ENCODE measurements at regions not wholly inside any gene's neighbourhood (a gene's known extent, or its start where the extent isn't known, plus 50 kb on each side); places are given as distances from the start of the nearest gene placed in this dataset.

DNA sequence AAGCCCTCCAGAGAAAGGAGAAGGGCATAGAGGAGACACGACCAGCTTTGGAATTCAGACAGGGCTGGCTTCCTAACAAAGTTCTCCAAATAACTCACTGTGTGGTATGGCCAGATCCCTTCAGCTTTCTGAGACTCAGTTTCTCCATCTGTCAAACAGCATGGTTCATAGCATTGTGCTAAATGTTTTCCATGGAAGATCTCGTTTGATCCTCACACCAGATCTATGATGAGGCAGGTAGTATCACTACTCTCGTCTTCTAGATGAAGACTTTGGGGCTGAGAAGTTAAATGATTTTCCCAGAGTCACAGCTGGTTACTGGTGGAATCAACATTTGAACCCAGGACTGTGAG lies 507.3 kb downstream of the HAPSTR1 start:
- POLR2A ChIA-PET = no interaction called here
- ATAC-seq (no peak), DNase-seq (ENCODE audit: low spot score) (no peak)
- Mint-ChIP-seq H3K27me3 (ENCODE audit: low read depth) (no peaks in the 10 kb centered on the region), H3K4me3 (no peak overlapping the region), H3K36me3 (no peaks in the 10 kb centered on the region), H3K9me3 (no peaks in the 10 kb centered on the region), H3K27ac (no peak overlapping the region), H3K4me1 (no peaks in the 10 kb centered on the region)
- CTCF ChIA-PET = no interaction called here
- TF ChIP-seq, protein P1, sequence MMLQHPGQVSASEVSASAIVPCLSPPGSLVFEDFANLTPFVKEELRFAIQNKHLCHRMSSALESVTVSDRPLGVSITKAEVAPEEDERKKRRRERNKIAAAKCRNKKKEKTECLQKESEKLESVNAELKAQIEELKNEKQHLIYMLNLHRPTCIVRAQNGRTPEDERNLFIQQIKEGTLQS (CRISPR knock-in tag; conservative IDR thresholded peaks at IDR 0.05) = no peak
- TF ChIP-seq ZNF423 (CRISPR knock-in tag; IDR thresholded peaks at IDR 0.05) (no peak), ZNF121 (CRISPR knock-in tag; IDR thresholded peaks at IDR 0.05) (no peak), ZBTB21 (CRISPR knock-in tag; IDR thresholded peaks at IDR 0.05; ENCODE audit: borderline replicate concordance) (no peak), NFYB (CRISPR knock-in tag; conservative IDR thresholded peaks at IDR 0.05; ENCODE audit: low read depth) (no peak), ATF1 (CRISPR knock-in tag; IDR thresholded peaks at IDR 0.05) (no peak)
- TF ChIP-seq, protein P2, sequence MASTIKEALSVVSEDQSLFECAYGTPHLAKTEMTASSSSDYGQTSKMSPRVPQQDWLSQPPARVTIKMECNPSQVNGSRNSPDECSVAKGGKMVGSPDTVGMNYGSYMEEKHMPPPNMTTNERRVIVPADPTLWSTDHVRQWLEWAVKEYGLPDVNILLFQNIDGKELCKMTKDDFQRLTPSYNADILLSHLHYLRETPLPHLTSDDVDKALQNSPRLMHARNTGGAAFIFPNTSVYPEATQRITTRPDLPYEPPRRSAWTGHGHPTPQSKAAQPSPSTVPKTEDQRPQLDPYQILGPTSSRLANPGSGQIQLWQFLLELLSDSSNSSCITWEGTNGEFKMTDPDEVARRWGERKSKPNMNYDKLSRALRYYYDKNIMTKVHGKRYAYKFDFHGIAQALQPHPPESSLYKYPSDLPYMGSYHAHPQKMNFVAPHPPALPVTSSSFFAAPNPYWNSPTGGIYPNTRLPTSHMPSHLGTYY (CRISPR knock-in tag; IDR thresholded peaks at IDR 0.05) = no peak
- TF ChIP-seq, protein P3, sequence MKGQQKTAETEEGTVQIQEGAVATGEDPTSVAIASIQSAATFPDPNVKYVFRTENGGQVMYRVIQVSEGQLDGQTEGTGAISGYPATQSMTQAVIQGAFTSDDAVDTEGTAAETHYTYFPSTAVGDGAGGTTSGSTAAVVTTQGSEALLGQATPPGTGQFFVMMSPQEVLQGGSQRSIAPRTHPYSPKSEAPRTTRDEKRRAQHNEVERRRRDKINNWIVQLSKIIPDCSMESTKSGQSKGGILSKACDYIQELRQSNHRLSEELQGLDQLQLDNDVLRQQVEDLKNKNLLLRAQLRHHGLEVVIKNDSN (CRISPR knock-in tag; IDR thresholded peaks at IDR 0.05) = no peak

DNA sequence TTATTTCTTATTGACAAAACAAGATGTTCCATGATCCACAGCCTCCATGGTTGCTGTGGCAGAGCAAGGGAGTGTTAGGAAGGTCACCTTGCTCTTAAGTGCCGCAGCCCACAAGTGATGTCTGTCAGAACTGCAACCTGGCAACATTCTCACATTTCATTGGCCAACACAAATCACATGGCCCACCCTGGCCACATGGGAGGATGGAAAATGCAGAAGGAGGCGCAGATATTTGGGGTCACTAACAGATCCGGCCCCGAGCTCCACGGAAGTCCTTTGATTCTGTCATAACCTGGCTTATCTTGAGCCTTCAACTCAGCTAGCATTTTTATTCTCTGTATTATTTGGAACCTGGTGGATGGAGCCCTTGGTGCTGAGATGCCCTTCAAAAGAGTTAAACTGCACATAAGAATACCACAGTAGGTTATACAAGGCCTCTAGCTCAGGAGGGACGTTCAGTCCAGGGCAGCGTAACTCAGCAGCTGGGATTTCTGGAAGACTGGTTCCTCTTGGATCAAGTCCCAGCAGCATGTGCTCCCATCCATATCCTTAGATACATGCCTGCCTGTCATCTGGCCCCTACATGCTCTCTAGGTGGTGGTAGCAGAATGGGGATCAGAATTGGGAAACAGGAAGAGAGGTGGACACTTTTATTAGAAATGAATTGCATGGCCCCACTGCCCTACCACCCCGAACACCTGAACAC lies 508.1 kb downstream of the HAPSTR1 start:
- no peak for DNase-seq (ENCODE audit: low spot score)
- ChIA-PET CTCF (no interaction called here), POLR2A (no interaction called here)
- ATAC-seq = no peak
- H3K27me3 Mint-ChIP-seq (ENCODE audit: low read depth) = no peaks in the 10 kb centered on the region
- H3K36me3 Mint-ChIP-seq = no peaks in the 10 kb centered on the region
- no peaks in the 10 kb centered on the region for H3K9me3 Mint-ChIP-seq
- no peak for TF ChIP-seq FOXJ3 (CRISPR knock-in tag; IDR thresholded peaks at IDR 0.05; ENCODE audit: borderline replicate concordance)
- TF ChIP-seq, protein P4, sequence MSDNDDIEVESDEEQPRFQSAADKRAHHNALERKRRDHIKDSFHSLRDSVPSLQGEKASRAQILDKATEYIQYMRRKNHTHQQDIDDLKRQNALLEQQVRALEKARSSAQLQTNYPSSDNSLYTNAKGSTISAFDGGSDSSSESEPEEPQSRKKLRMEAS (CRISPR knock-in tag; IDR thresholded peaks at IDR 0.05) = no peak
- TF ChIP-seq KAT7 (CRISPR knock-in tag; IDR thresholded peaks at IDR 0.05; ENCODE audit: borderline replicate concordance) = no peak
- no peak for TF ChIP-seq HMGA2 (CRISPR knock-in tag; IDR thresholded peaks at IDR 0.05)
- no peak for TF ChIP-seq CBFB (CRISPR knock-in tag; IDR thresholded peaks at IDR 0.05; ENCODE audit: low read depth)
- no peak for TF ChIP-seq GTF2I (CRISPR knock-in tag; conservative IDR thresholded peaks at IDR 0.05)
- TF ChIP-seq JUN (CRISPR knock-in tag; IDR thresholded peaks at IDR 0.05) = no peak
- TF ChIP-seq ZNF263 (CRISPR knock-in tag; IDR thresholded peaks at IDR 0.05; ENCODE audit: low read depth) = no peak
- TF ChIP-seq, protein P5, sequence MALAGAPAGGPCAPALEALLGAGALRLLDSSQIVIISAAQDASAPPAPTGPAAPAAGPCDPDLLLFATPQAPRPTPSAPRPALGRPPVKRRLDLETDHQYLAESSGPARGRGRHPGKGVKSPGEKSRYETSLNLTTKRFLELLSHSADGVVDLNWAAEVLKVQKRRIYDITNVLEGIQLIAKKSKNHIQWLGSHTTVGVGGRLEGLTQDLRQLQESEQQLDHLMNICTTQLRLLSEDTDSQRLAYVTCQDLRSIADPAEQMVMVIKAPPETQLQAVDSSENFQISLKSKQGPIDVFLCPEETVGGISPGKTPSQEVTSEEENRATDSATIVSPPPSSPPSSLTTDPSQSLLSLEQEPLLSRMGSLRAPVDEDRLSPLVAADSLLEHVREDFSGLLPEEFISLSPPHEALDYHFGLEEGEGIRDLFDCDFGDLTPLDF (CRISPR knock-in tag; IDR thresholded peaks at IDR 0.05) = no peak
- TF ChIP-seq, protein P6, sequence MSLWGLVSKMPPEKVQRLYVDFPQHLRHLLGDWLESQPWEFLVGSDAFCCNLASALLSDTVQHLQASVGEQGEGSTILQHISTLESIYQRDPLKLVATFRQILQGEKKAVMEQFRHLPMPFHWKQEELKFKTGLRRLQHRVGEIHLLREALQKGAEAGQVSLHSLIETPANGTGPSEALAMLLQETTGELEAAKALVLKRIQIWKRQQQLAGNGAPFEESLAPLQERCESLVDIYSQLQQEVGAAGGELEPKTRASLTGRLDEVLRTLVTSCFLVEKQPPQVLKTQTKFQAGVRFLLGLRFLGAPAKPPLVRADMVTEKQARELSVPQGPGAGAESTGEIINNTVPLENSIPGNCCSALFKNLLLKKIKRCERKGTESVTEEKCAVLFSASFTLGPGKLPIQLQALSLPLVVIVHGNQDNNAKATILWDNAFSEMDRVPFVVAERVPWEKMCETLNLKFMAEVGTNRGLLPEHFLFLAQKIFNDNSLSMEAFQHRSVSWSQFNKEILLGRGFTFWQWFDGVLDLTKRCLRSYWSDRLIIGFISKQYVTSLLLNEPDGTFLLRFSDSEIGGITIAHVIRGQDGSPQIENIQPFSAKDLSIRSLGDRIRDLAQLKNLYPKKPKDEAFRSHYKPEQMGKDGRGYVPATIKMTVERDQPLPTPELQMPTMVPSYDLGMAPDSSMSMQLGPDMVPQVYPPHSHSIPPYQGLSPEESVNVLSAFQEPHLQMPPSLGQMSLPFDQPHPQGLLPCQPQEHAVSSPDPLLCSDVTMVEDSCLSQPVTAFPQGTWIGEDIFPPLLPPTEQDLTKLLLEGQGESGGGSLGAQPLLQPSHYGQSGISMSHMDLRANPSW (CRISPR knock-in tag; conservative IDR thresholded peaks at IDR 0.05; ENCODE audit: low read depth) = no peak
- no peak for TF ChIP-seq RORB (CRISPR knock-in tag; IDR thresholded peaks at IDR 0.05)
- TF ChIP-seq, protein P7, sequence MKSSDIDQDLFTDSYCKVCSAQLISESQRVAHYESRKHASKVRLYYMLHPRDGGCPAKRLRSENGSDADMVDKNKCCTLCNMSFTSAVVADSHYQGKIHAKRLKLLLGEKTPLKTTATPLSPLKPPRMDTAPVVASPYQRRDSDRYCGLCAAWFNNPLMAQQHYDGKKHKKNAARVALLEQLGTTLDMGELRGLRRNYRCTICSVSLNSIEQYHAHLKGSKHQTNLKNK (CRISPR knock-in tag; IDR thresholded peaks at IDR 0.05) = no peak
- TF ChIP-seq ESRRA (CRISPR knock-in tag; IDR thresholded peaks at IDR 0.05; ENCODE audit: borderline replicate concordance) = no peak
- TF ChIP-seq, protein P8, sequence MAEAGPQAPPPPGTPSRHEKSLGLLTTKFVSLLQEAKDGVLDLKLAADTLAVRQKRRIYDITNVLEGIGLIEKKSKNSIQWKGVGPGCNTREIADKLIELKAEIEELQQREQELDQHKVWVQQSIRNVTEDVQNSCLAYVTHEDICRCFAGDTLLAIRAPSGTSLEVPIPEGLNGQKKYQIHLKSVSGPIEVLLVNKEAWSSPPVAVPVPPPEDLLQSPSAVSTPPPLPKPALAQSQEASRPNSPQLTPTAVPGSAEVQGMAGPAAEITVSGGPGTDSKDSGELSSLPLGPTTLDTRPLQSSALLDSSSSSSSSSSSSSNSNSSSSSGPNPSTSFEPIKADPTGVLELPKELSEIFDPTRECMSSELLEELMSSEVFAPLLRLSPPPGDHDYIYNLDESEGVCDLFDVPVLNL (CRISPR knock-in tag; IDR thresholded peaks at IDR 0.05; ENCODE audit: borderline replicate concordance, low read depth) = no peak
- no peak for TF ChIP-seq ATF1 (CRISPR knock-in tag; IDR thresholded peaks at IDR 0.05)
- TF ChIP-seq JAZF1 (CRISPR knock-in tag; IDR thresholded peaks at IDR 0.05) = no peak
- no peak overlapping the region for H3K4me3 Mint-ChIP-seq
- H3K27ac Mint-ChIP-seq = no peak overlapping the region
- no peaks in the 10 kb centered on the region for H3K4me1 Mint-ChIP-seq

Measured in WTC11 (cell line).